ENCODE measurements at regions not wholly inside any gene's neighbourhood (a gene's known extent, or its start where the extent isn't known, plus 50 kb on each side); places are given as distances from the start of the nearest gene placed in this dataset.

DNA sequence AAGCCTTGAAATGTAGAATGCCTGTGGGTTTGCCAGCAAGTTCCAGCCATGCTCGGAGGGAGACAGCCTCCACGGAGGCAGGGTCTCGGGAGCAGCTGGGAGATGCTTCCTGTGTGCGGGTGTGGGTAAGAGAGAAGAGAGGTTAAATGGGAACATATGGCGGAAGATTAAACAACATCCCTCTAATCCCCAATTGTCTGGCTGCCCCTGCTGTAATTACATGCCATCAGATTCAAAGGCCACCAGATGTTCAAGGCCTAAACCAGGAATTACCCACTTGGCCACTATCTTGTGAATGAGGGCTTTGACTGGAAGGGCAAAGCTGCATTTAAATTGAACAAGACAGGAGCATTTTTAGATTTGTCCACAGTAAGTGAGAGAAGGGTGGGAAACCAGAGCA is 81.4 kb upstream of the BACE2 start:
- DNase-seq, result no peak

- DNase-seq, result no peak
Observed at GRCh38 chr21:41090981-41091380, 77.0 kb upstream of the BACE2 start.

- no peak for DNase-seq
Observed at GRCh38 chr21:41091616-41092015, 76.3 kb upstream of the BACE2 start.

GRCh38 chr21:41092312-41092711 is 75.6 kb upstream of the BACE2 start:
- DNase-seq, result no peak

GRCh38 chr21:41095983-41096382 is 72.0 kb upstream of the BACE2 start:
- no peak for DNase-seq

DNA sequence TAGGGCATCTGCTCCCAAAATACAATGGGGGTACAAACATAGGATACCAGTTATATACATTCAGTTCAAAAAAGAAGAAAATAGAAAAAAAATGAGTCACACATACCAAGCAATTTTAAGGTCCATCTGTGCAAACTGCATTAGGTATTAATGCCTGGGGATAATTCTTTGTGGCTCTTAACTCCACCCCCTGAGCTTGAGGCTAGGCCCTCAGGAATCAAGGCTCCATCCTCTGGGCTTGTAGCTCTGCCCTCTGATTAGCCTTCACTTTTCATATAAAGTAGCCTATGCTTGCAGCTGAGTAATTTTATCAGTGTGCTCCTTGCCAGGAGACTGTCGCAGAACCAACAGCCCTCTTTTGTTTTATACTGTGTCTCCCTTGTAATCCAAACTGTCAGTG is 69.9 kb upstream of the BACE2 start:
- no peak for DNase-seq

DNA sequence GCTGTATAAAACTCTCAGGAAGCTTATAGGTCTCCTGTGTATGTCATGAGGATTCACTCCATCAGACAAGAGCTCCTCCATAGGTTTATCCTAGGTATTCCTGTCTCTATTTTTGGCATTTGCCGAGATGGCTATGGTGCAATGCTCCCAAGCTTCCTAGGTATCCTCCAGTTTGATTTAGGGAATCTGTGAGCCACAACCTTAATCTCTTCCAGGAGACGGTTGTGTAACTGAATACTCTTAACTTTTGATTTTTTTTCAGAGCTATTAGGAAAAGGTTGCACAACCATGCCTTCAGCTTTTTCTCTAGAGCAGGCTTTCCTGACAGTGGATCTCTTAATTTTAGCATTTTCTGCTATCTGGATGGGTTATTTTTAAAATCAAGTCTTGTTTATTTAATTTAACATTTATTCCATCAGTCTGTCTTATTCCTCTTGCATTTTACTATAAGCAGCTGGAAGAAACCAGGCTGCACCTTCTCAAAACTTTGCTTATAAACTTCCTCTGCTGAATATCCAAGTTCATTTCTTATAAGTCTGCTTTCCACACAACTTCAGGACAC is 69.4 kb upstream of the BACE2 start:
- no peak for DNase-seq

- DNase-seq, result no peak
Observed at GRCh38 chr21:41100826-41101550, 67.0 kb upstream of the BACE2 start.

GRCh38 chr21:41102281-41102680 is 65.7 kb upstream of the BACE2 start:
- no peak for DNase-seq

DNA sequence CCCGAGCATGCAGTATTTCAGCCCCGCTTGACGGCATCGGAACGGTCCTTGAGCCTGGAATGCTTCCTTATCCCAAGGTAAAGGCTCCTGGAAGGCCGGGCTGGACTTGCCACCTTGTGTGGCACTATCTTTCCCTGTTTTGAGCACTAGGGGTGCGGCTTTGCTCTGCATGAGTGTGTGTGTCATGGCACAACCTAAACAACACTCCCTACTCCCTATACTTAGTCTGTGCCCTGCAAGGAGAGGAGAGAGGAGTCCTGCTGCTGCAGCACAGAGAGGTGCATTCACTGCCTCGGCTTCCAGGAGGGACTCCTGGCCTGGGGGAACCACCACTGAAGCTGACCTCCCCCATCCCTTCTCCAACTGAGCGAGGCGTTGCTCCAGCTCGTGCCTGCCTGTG is 60.4 kb upstream of the BACE2 start:
- DNase-seq, result no peak

DNA sequence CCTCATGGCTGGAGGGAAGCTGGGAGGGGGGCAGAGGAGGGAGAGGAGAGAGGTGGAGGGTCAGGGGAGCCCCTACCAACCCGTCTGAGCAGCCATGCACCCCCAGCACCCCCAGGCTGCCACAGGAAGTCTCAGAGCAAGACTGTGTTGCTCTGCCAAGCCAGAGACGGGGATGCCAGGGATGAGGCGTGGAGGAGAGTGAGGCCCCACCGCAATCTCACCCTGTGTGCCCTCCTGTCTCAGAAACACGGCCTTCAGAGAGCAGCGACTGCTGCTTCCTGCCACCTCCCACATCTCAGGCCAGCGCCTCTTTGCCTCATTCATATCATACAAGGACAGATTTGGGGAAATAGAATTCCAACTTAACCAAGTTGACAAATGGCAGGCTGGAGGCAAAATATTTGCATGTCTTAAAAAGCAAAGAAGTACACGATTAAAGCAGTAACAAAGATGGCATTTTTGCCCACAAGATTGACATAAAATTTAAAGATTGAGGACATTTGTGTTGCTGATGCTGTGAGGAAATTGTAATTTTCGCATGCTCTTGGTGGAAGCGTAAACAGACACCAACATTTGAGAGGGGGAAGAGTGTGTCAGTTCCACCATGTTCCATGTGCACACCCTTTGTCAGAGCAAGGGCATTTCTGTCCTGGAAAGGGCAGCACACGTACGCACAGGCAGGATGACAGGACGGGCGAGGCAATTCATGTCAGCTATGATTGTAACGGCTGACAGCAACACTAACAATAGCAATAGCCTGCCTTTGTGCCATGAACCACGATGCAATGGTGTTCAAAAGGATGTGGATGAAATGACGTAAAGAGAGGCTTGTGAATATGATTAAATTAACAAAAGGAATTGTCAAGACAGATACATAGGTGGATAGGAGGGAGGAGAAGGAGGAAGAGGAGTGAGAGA is 59.0 kb upstream of the BACE2 start:
- DNase-seq, result no peak

DNA sequence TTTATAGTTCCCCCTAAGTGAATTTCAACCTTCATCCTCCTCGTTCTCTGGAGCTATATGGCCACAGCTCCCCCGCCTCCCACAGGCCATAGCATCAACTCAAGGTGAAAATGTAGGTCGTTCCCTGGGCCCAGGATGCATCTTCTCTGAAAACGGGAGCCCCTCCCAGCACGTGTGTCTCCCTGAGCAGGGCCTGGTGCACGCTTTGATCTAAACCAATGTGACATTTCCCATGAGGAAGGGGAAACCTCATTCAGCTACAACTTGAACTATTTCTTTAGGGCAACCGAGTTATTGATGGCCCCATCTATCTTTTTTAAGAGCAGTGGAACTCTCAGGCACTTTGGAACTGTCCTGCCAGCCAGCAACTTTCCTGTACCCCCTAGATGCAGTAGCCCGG is 57.8 kb upstream of the BACE2 start:
- DNase-seq, result no peak

DNA sequence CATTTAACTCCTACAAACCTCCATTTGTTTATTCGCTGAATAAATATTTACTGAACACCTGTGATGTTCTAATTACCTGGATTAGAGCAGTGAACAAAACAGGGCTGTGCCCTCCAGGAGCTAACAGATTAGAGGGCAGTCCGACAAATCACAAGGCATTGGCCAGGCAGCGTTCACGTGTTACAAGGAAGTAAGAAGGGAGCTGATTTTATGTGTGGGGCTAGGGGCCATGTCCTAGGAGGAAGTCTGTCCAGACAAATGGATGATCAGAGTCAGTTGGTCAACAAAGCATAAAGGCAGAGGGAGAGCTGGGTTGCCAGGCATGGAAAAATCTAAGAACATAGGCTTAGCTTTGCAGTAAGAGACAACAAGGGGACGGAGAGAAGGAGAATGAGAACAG is 57.3 kb upstream of the BACE2 start:
- DNase-seq, result no peak

- no peak for DNase-seq
Observed at GRCh38 chr21:41111681-41112080, 56.3 kb upstream of the BACE2 start.

GRCh38 chr21:41112740-41113692 is 54.9 kb upstream of the BACE2 start:
- no peak for DNase-seq

DNA sequence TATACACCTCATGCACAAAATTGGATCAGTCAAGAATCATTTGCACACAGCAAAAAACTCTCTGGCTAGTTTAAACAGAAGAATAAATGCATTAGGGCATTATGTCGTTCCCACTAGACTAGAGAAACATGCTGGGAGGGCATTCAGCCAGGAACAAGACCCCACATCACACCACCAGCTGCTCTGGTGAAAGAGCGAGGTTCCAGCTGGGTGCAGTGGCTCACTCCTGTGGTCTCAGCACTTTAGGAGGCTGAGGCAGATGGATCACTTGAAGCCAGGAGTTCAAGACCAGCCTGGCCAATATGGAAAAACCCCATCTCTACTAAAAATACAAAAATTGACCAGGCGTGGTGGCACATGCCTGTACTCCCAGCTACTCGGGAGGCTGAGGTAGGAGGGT is 52.1 kb upstream of the BACE2 start:
- no peak for DNase-seq
